ENCODE measurements at regions not wholly inside any gene's neighbourhood (a gene's known extent, or its start where the extent isn't known, plus 50 kb on each side); places are given as distances from the start of the nearest gene placed in this dataset.

DNA sequence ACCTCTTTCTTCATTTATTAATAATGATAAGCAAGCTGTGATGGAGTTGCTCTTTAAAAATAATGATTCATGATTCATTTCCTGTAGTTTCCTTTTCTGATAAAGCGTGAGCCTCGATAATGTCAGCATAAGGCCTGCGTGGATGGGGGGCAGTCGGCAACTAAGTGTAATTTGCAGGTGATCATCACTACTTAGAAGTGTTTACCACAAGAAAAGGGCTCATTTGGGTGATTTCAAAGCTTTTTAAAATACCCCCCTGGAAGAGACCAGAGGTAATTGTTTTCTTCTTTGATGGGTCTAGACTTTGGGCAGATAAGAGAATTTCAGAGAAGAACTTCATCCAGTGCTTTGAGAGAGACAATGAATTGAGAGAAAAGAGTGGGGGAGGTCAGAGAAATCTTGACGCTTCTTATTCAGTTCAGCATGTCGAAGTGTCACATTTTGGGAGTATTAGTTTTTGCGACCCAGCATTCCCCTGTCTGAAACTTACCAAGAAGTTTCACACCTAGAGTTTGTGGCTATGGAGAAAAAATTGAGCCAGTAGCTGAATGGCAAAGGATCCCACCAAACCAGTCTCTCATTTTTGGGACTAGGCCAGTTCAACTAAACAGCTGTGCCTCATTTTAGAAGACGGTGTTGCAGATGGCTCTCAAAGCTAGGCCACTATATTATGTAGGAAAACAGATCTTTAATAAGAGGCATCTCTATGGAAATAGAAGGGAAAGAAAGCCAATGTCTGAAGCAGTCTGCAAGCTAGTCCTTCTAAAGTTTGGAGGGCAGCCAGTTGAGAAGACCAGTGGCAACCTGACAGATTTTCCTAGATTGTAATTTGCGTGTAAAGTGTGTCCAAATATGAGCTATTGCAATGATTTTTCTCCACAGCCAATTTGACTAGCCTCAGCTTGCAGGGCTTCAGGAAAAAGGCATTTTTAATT, 171.0 kb upstream of the PPP1R2C start:
- no peak for DNase-seq (ENCODE audit: extremely low read depth, insufficient read length)
- no peak overlapping the region for H3K4me3 ChIP-seq (replicated peaks; ENCODE audit: low read depth, low read length)
- no peaks in the 10 kb centered on the region for H3K36me3 ChIP-seq (ENCODE audit: control insufficient read depth, insufficient read depth, low read length)
- no peaks in the 10 kb centered on the region for H3K27me3 ChIP-seq (replicated peaks; ENCODE audit: control insufficient read depth, insufficient read depth, low read length)
- TF ChIP-seq, protein P1, sequence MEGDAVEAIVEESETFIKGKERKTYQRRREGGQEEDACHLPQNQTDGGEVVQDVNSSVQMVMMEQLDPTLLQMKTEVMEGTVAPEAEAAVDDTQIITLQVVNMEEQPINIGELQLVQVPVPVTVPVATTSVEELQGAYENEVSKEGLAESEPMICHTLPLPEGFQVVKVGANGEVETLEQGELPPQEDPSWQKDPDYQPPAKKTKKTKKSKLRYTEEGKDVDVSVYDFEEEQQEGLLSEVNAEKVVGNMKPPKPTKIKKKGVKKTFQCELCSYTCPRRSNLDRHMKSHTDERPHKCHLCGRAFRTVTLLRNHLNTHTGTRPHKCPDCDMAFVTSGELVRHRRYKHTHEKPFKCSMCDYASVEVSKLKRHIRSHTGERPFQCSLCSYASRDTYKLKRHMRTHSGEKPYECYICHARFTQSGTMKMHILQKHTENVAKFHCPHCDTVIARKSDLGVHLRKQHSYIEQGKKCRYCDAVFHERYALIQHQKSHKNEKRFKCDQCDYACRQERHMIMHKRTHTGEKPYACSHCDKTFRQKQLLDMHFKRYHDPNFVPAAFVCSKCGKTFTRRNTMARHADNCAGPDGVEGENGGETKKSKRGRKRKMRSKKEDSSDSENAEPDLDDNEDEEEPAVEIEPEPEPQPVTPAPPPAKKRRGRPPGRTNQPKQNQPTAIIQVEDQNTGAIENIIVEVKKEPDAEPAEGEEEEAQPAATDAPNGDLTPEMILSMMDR (IDR thresholded peaks at IDR 0.05; ENCODE audit: insufficient read depth, low read length, poor library complexity, severe bottlenecking): no peak

- Histone ChIP-seq H3K4me3 (replicated peaks; ENCODE audit: low read depth, low read length) (no peak overlapping the region), H3K36me3 (ENCODE audit: control insufficient read depth, insufficient read depth, low read length) (no peaks in the 10 kb centered on the region), H3K27me3 (replicated peaks; ENCODE audit: control insufficient read depth, insufficient read depth, low read length) (no peaks in the 10 kb centered on the region)
- no peak for DNase-seq (ENCODE audit: extremely low read depth, insufficient read length)
- TF ChIP-seq, protein P1 (IDR thresholded peaks at IDR 0.05; ENCODE audit: insufficient read depth, low read length, poor library complexity, severe bottlenecking): no peak
These were observed 173.8 kb upstream of the PPP1R2C start for GRCh38 chrX:42951747-42952146.

GRCh38 chrX:42952621-42953020, 174.7 kb upstream of the PPP1R2C start:
- Histone ChIP-seq H3K27me3 (replicated peaks; ENCODE audit: control insufficient read depth, insufficient read depth, low read length) (no peaks in the 10 kb centered on the region), H3K4me3 (replicated peaks; ENCODE audit: low read depth, low read length) (no peak overlapping the region), H3K36me3 (ENCODE audit: control insufficient read depth, insufficient read depth, low read length) (no peaks in the 10 kb centered on the region)
- DNase-seq (ENCODE audit: extremely low read depth, insufficient read length): no peak
- TF ChIP-seq, protein P1 (IDR thresholded peaks at IDR 0.05; ENCODE audit: insufficient read depth, low read length, poor library complexity, severe bottlenecking): no peak

DNA sequence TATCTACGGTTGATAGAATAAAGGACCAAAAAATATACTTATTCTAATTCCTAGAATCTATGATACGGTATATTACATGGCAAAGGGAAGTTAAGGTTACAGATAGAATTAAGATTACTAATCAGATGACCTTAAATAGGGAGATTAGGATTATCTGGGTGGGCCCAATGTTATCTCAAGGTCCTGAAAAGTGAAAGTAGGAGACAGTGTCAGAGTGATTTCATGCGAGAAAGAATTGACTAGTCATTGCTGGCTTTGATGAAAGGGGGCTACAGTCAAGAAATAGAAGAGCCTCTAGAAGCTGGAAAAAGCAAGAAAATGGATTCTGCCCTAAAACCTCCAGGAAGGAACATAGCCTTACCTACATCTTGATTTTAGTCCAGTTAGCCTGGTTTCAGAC, 176.9 kb upstream of the PPP1R2C start:
- H3K27me3 ChIP-seq (replicated peaks; ENCODE audit: control insufficient read depth, insufficient read depth, low read length): no peaks in the 10 kb centered on the region
- no peak overlapping the region for H3K4me3 ChIP-seq (replicated peaks; ENCODE audit: low read depth, low read length)
- DNase-seq (ENCODE audit: extremely low read depth, insufficient read length): no peak
- no peaks in the 10 kb centered on the region for H3K36me3 ChIP-seq (ENCODE audit: control insufficient read depth, insufficient read depth, low read length)
- TF ChIP-seq, protein P1 (IDR thresholded peaks at IDR 0.05; ENCODE audit: insufficient read depth, low read length, poor library complexity, severe bottlenecking): no peak

DNA sequence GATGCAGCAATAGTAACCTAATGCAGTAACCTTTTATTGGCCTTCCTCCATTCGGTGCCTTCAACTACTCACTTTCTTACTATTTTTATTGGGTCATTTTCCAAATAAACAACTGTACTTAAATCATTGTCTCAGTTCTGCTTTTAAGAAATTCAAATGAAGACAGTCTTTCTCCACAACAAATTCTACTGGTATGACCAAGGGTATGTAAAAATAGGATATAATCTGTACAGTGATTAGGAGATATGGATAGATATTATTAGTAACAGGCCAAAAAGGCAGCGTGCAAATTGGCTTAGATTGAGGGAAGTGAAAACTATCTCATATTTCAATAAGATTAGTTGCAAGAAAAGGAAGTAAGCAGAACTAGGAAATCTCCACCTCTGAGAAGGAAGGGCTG, 177.4 kb upstream of the PPP1R2C start:
- Histone ChIP-seq H3K4me3 (replicated peaks; ENCODE audit: low read depth, low read length) (no peak overlapping the region), H3K36me3 (ENCODE audit: control insufficient read depth, insufficient read depth, low read length) (no peaks in the 10 kb centered on the region), H3K27me3 (replicated peaks; ENCODE audit: control insufficient read depth, insufficient read depth, low read length) (no peaks in the 10 kb centered on the region)
- TF ChIP-seq, protein P1 (IDR thresholded peaks at IDR 0.05; ENCODE audit: insufficient read depth, low read length, poor library complexity, severe bottlenecking): no peak
- DNase-seq (ENCODE audit: extremely low read depth, insufficient read length): peak; percentile 55
